HCT116 (cell line): ENCODE measurements at regions not wholly inside any gene's neighbourhood (a gene's known extent, or its start where the extent isn't known, plus 50 kb on each side); places are given as distances from the start of the nearest gene placed in this dataset.

Source experiments
- CEBPB ChIP-seq: IDR thresholded peaks from 2 replicates; pipeline ENCODE4 v1.6.1; 2012; ENCODE audit warnings: low read depth
- CTCF ChIP-seq, 3 experiments: fragments of 200-600 bp in 1 of 3; sonication (generic) in 1 of 3; IDR thresholded peaks in 2 of 3; conservative IDR thresholded peaks in 1 of 3; 2 replicates each; pipeline ENCODE4 v1.5.1; 2012 to 2017; ENCODE audit warnings: low read depth in 2 of 3, low read length in 2 of 3, antibody characterized with exemption in 1 of 3, borderline replicate concordance in 1 of 3, control low read depth in 1 of 3, mild to moderate bottlenecking in 1 of 3, mixed read lengths in 1 of 3, mixed run types in 1 of 3, moderate library complexity in 1 of 3; ENCODE audit not compliant: insufficient read depth in 1 of 3
- SIN3A ChIP-seq: IDR thresholded peaks from 2 replicates; pipeline ENCODE4 v1.6.1; 2012; ENCODE audit warnings: low read depth

- TF ChIP-seq SIN3A: no peak
- no peak for TF ChIP-seq CEBPB
- TF ChIP-seq CTCF (IDR thresholded peaks at IDR 0.05 in 2 of 3, conservative IDR thresholded peaks at IDR 0.05 in 1 of 3; ENCODE audit: borderline replicate concordance in 1 of 3, insufficient read depth in 1 of 3, low read depth in 2 of 3, low read length in 2 of 3): no peak
Observed at GRCh38 chr5:23893561-23893960, 386.2 kb downstream of the PRDM9 start.
